IMR-90 (cell line): ENCODE measurements at regions not wholly inside any gene's neighbourhood (a gene's known extent, or its start where the extent isn't known, plus 50 kb on each side); places are given as distances from the start of the nearest gene placed in this dataset.

Experiments used
- ATAC-seq: fragments of 200-7000 bp; cut with Tn5 transposase; 2 replicates; pipeline ENCODE4 v1.9.1; 2020; ENCODE audit warnings: low read depth, mild to moderate bottlenecking, moderate library complexity
- BruUV-seq: library from RNA; stranded (reverse); fragments of 400-500 nt; replicated peaks from 2 replicates; lab custom pipeline; 2021; lab: Mats Ljungman, UMichigan
- CTCF ChIA-PET: fragments of 300-600 bp; formaldehyde crosslinking; extraction: SDS; loops from one replicate; lab custom pipeline; 2021; ENCODE audit warnings: antibody characterized with exemption; lab: Yijun Ruan, JAX
- POLR2A ChIA-PET: fragments of 300-600 bp; sonication (Branson Sonifier 250); formaldehyde crosslinking; loops from one replicate; lab custom pipeline; 2022; ENCODE audit warnings: antibody characterized with exemption; ENCODE audit not compliant: unreplicated experiment; lab: Charles Lee
- DNase-seq: peaks from one replicate; pipeline ENCODE4 v3.0.0; 2013
- H2AFZ ChIP-seq: replicated peaks from 2 replicates; pipeline ENCODE3; 2013; ENCODE audit warnings: low read length, mild to moderate bottlenecking; ENCODE audit not compliant: poor library complexity
- H2AK5ac ChIP-seq: 2 replicates; pipeline ENCODE4 v1.6.1; 2013; ENCODE audit warnings: low read depth, low read length, inconsistent platforms
- H2AK9ac ChIP-seq: replicated peaks from 2 replicates; pipeline ENCODE3; 2013; ENCODE audit warnings: mild to moderate bottlenecking, low read depth, low read length, moderate library complexity; ENCODE audit not compliant: poor library complexity
- H2BK120ac ChIP-seq: 2 replicates; pipeline ENCODE4 v1.6.1; 2013; ENCODE audit warnings: low read depth, low read length, inconsistent platforms
- H2BK15ac ChIP-seq: 3 replicates; pipeline ENCODE4 v1.6.1; 2013; ENCODE audit warnings: low read depth, low read length, inconsistent platforms
- H2BK20ac ChIP-seq: 2 replicates; pipeline ENCODE4 v1.6.1; 2013; ENCODE audit warnings: low read depth, mild to moderate bottlenecking, inconsistent platforms, low read length, moderate library complexity
- H2BK5ac ChIP-seq: 2 replicates; pipeline ENCODE4 v1.6.1; 2013; ENCODE audit warnings: mild to moderate bottlenecking, low read depth, low read length, inconsistent platforms; ENCODE audit not compliant: poor library complexity, severe bottlenecking
- H3K14ac ChIP-seq: replicated peaks from 2 replicates; pipeline ENCODE4 v1.6.1; 2013; ENCODE audit warnings: low read depth, low read length, inconsistent platforms
- H3K18ac ChIP-seq: 2 replicates; pipeline ENCODE4 v1.6.1; 2013; ENCODE audit warnings: low read depth, low read length, control low read depth
- H3K23ac ChIP-seq: 2 replicates; pipeline ENCODE4 v1.6.1; 2013; ENCODE audit warnings: low read depth, low read length, inconsistent platforms
- H3K27ac ChIP-seq: 2 replicates; pipeline ENCODE4 v1.5.1; 2013; ENCODE audit warnings: mild to moderate bottlenecking, control low read depth, low read length; ENCODE audit not compliant: insufficient read depth
- H3K27me3 ChIP-seq: 2 replicates; pipeline ENCODE4 v1.6.1; 2013; ENCODE audit warnings: low read length; ENCODE audit not compliant: control insufficient read depth, insufficient read depth
- H3K36me3 ChIP-seq: 2 replicates; pipeline ENCODE4 v1.6.1; 2013; ENCODE audit warnings: low read length, mixed read lengths; ENCODE audit not compliant: control insufficient read depth, insufficient read depth
- H3K4ac ChIP-seq: 2 replicates; pipeline ENCODE4 v1.6.1; 2013; ENCODE audit warnings: low read depth, low read length, inconsistent platforms
- H3K4me1 ChIP-seq: 2 replicates; pipeline ENCODE4 v1.6.1; 2013; ENCODE audit warnings: low read length, mixed read lengths; ENCODE audit not compliant: control insufficient read depth, insufficient read depth
- H3K4me2 ChIP-seq: 2 replicates; pipeline ENCODE4 v1.6.1; 2013; ENCODE audit warnings: low read depth, mild to moderate bottlenecking, control low read depth, low read length, moderate library complexity
- H3K4me3 ChIP-seq: 2 replicates; pipeline ENCODE4 v1.5.1; 2013; ENCODE audit warnings: low read depth, mild to moderate bottlenecking, control low read depth, low read length, moderate library complexity; ENCODE audit not compliant: insufficient read depth
- H3K56ac ChIP-seq: 2 replicates; pipeline ENCODE4 v1.6.1; 2013; ENCODE audit warnings: low read length, inconsistent platforms; ENCODE audit not compliant: insufficient read depth; ENCODE audit errors: extremely low read depth
- H3K79me1 ChIP-seq, 2 experiments: 2 replicates each; pipeline ENCODE4 v1.6.1; 2013; ENCODE audit warnings: low read length in 2 of 2, inconsistent platforms in 1 of 2, low read depth in 1 of 2
- H3K9ac ChIP-seq: 2 replicates; pipeline ENCODE4 v1.6.1; 2013; ENCODE audit warnings: low read depth, low read length, control low read depth
- H3K9me1 ChIP-seq: 2 replicates; pipeline ENCODE4 v1.6.1; 2013; ENCODE audit warnings: low read length, inconsistent platforms; ENCODE audit not compliant: insufficient read depth
- H3K9me3 ChIP-seq: 2 replicates; pipeline ENCODE4 v1.6.1; 2013; ENCODE audit warnings: low read length; ENCODE audit not compliant: control insufficient read depth, insufficient read depth
- H4K20me1 ChIP-seq: 2 replicates; pipeline ENCODE4 v1.6.1; 2013; ENCODE audit warnings: low read length, inconsistent platforms; ENCODE audit not compliant: insufficient read depth
- H4K5ac ChIP-seq: 2 replicates; pipeline ENCODE4 v1.6.1; 2013; ENCODE audit warnings: mild to moderate bottlenecking, low read depth, low read length, control low read depth
- H4K8ac ChIP-seq, 2 experiments: 2 replicates each; pipeline ENCODE4 v1.6.1; 2013; ENCODE audit warnings: low read depth in 2 of 2, low read length in 2 of 2, control low read depth in 1 of 2, inconsistent platforms in 1 of 2
- H4K91ac ChIP-seq: 2 replicates; pipeline ENCODE4 v1.6.1; 2013; ENCODE audit warnings: low read depth, low read length, inconsistent platforms; ENCODE audit not compliant: insufficient read depth
- BHLHE40 ChIP-seq: fragments of 150-350 bp; IDR thresholded peaks from 2 replicates; pipeline ENCODE4 v1.6.1; 2016; ENCODE audit warnings: mild to moderate bottlenecking, low read depth, low read length
- CEBPB ChIP-seq: IDR thresholded peaks from 2 replicates; pipeline ENCODE4 v1.6.1; 2012; ENCODE audit warnings: low read depth, low read length, improper control_type of control experiment
- CHD1 ChIP-seq: IDR thresholded peaks from 2 replicates; pipeline ENCODE4 v1.6.1; 2012; ENCODE audit warnings: low read depth, low read length, improper control_type of control experiment
- CTCF ChIP-seq: conservative IDR thresholded peaks from 2 replicates; pipeline ENCODE4 v1.5.1; 2012; ENCODE audit warnings: mild to moderate bottlenecking, low read depth, low read length, improper control_type of control experiment
- ELK1 ChIP-seq: fragments of 150-350 bp; IDR thresholded peaks from 2 replicates; pipeline ENCODE4 v1.6.1; 2016; ENCODE audit warnings: low read depth, mild to moderate bottlenecking, low read length, moderate library complexity, borderline replicate concordance
- MAFK ChIP-seq: IDR thresholded peaks from 2 replicates; pipeline ENCODE4 v1.6.1; 2012; ENCODE audit warnings: low read depth, low read length, improper control_type of control experiment
- MAZ ChIP-seq: IDR thresholded peaks from 2 replicates; pipeline ENCODE4 v1.6.1; 2012; ENCODE audit warnings: low read depth, mild to moderate bottlenecking, low read length, improper control_type of control experiment, moderate library complexity, borderline replicate concordance
- POLR2A ChIP-seq: IDR thresholded peaks from 2 replicates; pipeline ENCODE4 v1.6.1; 2012; ENCODE audit warnings: mild to moderate bottlenecking, low read depth, low read length
- RAD21 ChIP-seq: IDR thresholded peaks from 2 replicates; pipeline ENCODE4 v1.6.1; 2012; ENCODE audit warnings: low read length, improper control_type of control experiment
- RFX5 ChIP-seq: IDR thresholded peaks from 2 replicates; pipeline ENCODE4 v1.8.0; 2012; ENCODE audit warnings: low read depth, mild to moderate bottlenecking, low read length, moderate library complexity
- SMC3 ChIP-seq: fragments of 150-350 bp; IDR thresholded peaks from 2 replicates; pipeline ENCODE4 v1.6.1; 2016; ENCODE audit warnings: low read depth, mild to moderate bottlenecking, antibody characterized with exemption, low read length, moderate library complexity
- WGBS, 2 experiments: methylation state at CpG; one replicate each; pipeline versions ENCODE4 v1.1.5 to v1.1.7; 2013; ENCODE audit warnings: missing lambda C conversion rate in 2 of 2; ENCODE audit not compliant: insufficient read length in 1 of 2; ENCODE audit errors: extremely low coverage in 2 of 2; 5-methylcytosine and 5-hydroxymethylcytosine counted together
- dilution Hi-C: fragments of 300-500 bp; cut with HindIII; formaldehyde crosslinking; loops from one replicate; pipeline ENCODE4 v1.14.3; 2018; ENCODE audit warnings: low sequenced_read_pairs; ENCODE audit not compliant: unreplicated experiment
- in situ Hi-C: fragments of 300-500 bp; cut with MboI; formaldehyde crosslinking; loops from 3 replicates; pipeline ENCODE4 v1.14.3; 2019; ENCODE audit warnings: low sequenced_read_pairs, inconsistent platforms, mixed read lengths
- intact Hi-C: fragments of 100-400 bp; cut with micrococcal nuclease; formaldehyde crosslinking; loops from 2 replicates; pipeline ENCODE4 v1.10.0; 2022

- no peak for TF ChIP-seq CEBPB
Observed at GRCh38 chr15:96053031-96053780, 277.3 kb upstream of the NR2F2 start (continued).

- Histone ChIP-seq H3K4me1 (no peaks in the 10 kb centered on the region), H3K27ac (no peak overlapping the region), H2BK5ac (no peak overlapping the region), H3K9me3 (no peaks in the 10 kb centered on the region), H2BK15ac (no peak overlapping the region), H3K4ac (peak overlapping the region; percentile 20; the same call in 1 of the 2 replicates), H3K9ac (no peak overlapping the region), H3K36me3 (no peaks in the 10 kb centered on the region), H3K9me1 (no peaks in the 10 kb centered on the region), H2BK20ac (no peak overlapping the region), H3K18ac (no peak overlapping the region), H3K23ac (no peak overlapping the region), H3K4me2 (0 out of 2 replicates have a peak overlapping the region, but pooled peaks have one; percentile 10), H2AFZ (peak overlapping the region; percentile 74), H3K14ac (0 out of 2 replicates have a peak overlapping the region, but pooled peaks have one; percentile 19), H3K79me1 (no peaks in the 10 kb centered on the region), H3K56ac (no peak overlapping the region; the same call in 1 of the 2 replicates), H4K20me1 (no peaks in the 10 kb centered on the region), H3K4me3 (no peak overlapping the region), H2AK9ac (no peak overlapping the region), H2BK120ac (no peak overlapping the region), H4K91ac (no peak overlapping the region), H4K8ac (0 out of 4 replicates have a peak overlapping the region, but pooled peaks of 1 of the 2 experiments have one; percentile 10), H4K5ac (no peak overlapping the region), H2AK5ac (no peak overlapping the region), H3K27me3 (no peaks in the 10 kb centered on the region)
- in situ Hi-C loops = no loop called here
- DNase-seq = no peak
- CTCF ChIA-PET = interaction anchor here (0.7 kb wide), 1 partner anchor 14 kb away, joined by 3 read pairs; no protein-coding TSS in a partner anchor
- BruUV-seq = no TSS peak
- POLR2A ChIA-PET = no interaction called here
- no peak for ATAC-seq
- intact Hi-C loops = no loop called here
- no CpG with 5 or more reads among the region's 14 CpGs for WGBS, 2 experiments
- dilution Hi-C loops = no loop called here
- TF ChIP-seq SMC3 (no peak), MAZ (no peak), ELK1 (no peak), RAD21 (no peak), POLR2A (no peak), CHD1 (no peak), BHLHE40 (no peak), CTCF (no peak), CEBPB (no peak), RFX5 (no peak), MAFK (no peak)
Observed at GRCh38 chr15:96053781-96054428, 276.6 kb upstream of the NR2F2 start.
